CD4-positive, alpha-beta T cell treated with Interleukin-2 at 100 ng/mL for 4 hours (primary cell): ENCODE measurements at regions not wholly inside any gene's neighbourhood (a gene's known extent, or its start where the extent isn't known, plus 50 kb on each side); places are given as distances from the start of the nearest gene placed in this dataset.
"Not testable (repeated sequence)": the region's sequence is repeated elsewhere in the genome, so short reads cannot be mapped to it uniquely, and the experiment has no call there.

Experiments used
- DNase-seq: peaks from one replicate; pipeline ENCODE4 v3.0.0-alpha.2; 2020; ENCODE audit warnings: low spot score

DNA sequence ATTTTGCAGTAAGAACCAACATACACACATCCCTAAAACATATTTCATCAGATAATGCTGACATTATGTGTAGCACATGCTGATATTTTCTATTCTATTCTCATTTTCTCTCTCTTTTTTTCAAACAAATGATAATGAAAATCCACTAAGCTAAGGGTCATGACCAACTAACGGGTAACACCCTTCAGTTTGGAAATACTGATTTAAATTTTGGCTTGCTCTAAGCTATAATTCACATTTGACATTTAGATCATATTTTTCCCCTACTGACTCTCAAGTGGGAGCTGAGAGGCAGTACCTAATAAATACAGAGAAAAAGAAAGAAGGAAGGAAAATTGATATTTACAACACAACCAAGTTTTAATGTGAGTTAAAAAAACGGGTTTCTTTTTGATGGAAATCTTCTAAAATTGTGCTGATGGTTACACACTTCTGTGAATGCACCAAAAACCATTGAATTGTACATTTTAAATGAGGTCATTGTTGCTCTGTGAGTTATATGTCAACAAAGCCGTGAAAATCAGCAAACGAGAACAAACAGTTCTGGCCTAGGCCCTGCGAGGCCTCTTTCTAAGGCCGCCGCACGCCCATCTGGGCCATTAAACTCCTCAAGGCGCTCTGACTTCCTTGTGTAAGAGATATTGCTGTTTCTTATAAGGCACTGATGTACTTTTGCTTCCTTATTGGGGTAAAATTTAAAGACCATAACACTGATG lies 124.2 kb downstream of the GALR1 start:
- DNase-seq = no peak

DNA sequence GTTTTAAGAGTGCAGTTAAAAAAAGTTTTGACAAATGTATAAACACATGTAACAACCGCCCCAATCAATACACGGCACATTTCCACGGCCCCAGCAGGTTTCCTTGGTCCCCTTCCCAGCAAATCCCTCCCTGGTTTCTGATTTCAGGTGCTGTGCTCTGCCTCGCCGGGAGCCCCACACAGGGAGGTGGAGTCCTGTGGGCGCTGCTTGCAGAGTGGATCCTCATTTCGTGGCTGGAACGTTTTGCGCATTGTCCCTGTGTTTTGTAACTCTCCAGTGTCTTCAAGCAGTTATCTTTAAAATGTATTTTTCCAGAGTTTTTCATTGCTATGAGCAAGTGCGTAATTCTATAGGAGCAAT lies 124.8 kb downstream of the GALR1 start:
- DNase-seq = no peak

DNA sequence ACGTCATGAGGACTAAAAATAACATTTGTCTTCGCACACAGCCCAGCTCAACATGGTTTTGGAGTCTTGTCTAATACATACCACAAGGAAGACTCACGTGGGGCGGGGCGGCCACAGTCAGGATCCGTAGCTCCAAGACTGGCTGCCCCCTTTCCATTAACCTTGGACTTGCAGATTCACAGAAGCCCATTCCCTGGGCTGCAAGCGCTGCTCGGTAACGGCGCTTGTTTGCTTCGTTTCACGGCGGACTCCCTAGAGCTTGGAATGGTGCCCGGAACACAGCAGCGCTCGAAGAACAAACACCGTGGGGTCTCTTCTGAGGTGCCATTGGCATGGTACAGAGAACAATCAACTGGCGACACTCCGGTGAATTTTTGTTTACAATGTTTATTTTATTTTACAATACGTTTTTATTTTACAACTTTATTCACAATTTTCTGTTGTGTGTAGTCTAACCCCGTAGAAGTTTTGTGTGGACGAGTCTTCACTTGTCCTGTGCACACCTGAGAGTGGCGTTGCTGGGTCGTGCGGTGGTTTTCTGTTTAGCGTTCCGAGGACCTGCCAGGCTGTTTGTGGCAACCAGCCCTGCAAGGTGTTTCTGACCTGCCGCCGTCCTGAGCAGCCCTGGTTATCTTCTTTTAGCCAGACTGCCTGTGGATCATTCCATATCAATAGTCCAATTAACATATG lies 126.5 kb downstream of the GALR1 start:
- no peak for DNase-seq

DNA sequence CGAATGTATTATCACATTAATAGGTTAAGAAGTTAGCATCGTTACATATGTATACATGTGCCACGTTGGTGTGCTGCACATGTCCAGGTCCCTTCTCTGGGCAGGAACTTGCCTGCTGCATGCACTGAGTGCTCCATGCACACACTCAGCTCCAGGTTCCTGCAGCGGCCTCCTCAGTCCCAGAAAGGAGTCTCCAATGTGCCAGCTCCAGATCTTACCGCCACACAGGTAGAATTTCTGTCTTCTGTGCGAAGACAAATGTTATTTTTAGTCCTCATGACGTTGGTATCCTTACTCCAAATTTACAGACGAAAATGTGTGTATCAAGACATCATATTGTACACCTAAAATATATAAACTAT lies 127.1 kb downstream of the GALR1 start:
- DNase-seq = no peak

DNA sequence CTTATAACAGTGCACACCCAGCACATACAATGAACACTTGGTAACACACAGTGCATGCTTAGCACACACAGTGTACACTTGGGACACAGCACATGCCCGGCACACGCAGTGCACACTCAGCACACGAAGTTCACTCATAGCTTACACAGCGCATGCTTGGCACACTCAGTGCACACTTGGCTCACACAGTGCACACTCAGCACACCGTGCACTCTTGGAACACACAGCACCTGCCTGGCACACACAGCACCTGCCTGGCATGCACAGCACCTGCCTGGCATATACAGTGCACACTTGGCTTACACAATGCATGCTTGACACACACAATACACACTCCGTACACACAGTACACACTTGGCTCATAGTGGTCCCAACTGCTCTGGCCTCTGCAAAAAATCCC lies 128.2 kb downstream of the GALR1 start:
- no peak for DNase-seq

DNA sequence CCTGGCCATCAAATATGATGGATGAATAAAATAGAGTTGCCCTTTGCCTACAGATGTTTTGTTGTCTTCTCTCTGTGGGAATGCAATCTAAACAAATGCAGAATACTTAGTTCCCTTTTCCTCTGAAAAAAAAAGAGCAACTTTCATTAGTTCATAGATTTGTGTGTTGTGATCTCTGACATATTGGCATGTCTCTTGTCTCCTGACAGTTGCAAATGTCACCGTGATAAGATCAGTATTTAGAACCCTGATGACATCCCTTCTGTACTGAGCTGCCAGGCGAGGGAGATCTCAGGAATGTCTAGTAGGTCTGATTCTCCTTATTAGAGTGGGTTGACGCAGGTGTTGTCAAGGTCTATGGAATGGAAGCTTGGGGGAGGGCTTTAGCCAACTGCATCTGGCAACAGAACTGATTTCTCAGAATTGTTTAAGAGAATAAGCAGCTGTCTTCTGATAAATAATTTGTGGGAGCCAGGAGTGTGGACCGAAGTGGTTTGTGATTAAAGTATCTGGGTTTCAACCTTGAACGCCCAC lies 130.4 kb downstream of the GALR1 start:
- no peak for DNase-seq

DNA sequence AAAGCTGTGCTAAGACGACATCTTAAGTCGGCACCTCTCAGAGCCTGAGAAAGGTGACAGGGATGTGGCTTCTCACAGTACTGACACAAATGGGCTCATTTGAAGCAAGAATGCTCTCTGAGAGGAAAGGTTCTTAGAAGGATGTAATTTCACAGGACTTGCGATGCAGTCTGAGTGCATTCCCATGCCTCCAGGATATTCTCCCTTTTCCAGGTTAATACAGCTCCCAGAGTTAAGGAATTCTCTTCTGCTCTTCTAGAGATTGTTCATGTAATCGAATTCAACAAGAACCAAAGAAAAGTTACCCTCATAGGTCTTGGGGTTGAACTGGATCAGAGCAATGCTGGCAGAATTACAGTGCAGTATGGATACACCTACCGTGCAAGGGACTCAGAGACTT lies 131.0 kb downstream of the GALR1 start:
- DNase-seq = no peak

DNA sequence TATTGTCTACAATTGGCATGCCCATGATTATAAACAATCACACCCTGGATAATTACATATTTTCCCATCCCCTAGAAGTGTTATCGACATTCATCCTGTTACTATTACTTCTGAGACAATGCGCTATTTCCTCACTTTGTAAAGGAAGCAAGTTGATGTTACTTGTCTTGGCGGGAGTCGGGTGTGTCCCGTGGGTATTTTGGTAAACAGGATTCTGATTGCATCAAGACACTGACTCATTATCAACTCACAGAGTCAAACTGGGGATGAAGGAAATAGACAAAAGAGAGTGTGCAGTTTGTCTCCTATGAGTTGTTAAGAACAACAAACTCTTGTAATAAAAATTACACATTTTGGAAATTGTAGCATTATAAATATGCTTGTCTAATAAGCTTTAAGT lies 142.7 kb downstream of the GALR1 start:
- DNase-seq = no peak

DNA sequence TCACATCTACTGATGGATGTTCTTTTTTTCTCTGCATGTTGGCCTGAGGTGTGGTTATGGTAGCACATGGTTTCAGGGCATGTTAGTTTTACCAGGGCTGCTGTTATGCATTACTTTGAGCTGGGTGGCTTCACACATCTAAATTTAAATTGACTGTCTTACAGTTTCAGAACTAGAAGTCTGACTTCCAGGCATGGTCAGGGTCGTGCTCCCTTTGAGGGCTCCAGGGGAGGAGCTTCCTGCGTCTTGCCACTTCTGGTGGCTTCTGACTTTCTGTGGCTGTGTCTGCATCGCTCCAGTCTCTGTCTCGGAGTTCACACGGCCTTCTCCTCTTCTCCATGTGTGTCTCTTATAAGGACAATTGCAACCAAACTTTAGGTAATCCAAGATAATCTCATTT lies 143.9 kb downstream of the GALR1 start:
- DNase-seq = no peak

DNA sequence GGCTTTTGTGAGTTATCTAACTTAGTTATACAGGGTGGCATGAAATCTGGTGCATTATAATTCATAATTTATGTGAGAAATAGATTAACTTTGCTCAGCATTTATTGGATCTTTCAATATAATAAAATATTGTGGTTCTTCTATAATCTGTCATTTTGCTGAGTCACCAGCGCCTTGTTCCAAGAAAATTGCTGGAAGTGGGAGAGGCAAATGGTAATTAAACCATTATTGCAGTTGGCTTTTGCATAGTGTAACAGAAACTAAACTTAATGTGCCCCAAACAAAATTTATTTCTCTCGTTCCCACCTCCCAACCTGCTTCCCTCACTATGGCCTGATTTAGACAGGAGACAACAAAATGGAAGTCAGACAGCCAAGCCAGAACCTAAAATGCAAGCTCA lies 146.3 kb downstream of the GALR1 start:
- no peak for DNase-seq

DNA sequence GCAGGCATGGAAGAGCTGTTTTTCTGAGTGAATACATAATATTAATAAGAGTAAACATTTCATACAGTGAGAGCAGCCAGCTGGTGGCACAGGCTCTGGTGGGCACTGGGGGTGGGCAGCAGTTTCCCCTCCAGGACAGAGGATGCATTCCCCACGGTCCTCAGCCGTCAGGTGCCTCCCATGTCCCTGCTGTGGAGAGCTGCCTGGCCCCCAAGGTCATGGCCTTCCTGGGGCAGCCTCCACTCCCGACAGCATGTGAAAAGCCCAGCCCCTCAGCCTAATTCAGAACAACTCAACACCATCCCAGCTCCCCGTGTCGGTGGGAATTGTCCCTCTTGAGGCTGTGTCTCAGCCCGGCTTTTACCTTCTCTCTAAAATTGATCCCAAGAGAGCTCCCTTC lies 147.4 kb downstream of the GALR1 start:
- no peak for DNase-seq

DNA sequence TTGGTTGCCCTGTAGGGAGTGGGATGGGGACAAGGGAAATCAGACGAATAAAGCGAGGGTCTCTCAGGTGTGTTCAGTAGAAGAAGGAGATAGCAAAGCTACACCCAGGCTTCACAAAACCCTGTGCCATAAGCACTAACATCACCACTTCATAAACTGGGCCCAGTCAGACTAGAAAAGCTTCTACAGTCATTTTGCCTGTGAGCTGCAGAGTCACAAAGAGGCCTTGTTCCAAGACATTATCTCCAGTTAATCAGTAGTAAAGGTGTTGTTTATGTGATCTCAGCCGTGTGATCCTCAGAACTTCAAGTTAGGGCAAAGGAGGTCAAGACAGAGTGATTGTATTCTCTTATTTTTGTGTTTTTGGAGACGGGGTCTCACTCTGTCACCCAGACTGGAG lies 148.0 kb downstream of the GALR1 start:
- DNase-seq = no peak

DNA sequence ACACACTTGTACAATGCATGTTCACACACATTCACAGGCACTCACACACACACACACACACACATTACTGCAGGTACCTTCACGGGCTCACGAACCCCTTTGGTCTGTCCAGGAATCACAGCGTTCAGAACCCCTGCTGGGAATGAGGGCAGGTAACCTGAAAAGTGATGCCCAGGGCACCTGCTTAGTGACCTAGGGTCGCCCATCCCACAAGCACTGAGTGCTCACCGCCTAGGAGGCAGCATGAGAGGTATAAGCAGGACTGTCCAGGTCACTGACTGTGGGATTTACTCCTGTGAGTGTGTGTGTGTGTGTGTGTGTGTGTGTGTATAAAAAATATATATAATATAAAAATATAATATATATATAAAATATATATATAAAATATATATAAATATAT lies 150.9 kb downstream of the GALR1 start:
- no peak for DNase-seq

DNA sequence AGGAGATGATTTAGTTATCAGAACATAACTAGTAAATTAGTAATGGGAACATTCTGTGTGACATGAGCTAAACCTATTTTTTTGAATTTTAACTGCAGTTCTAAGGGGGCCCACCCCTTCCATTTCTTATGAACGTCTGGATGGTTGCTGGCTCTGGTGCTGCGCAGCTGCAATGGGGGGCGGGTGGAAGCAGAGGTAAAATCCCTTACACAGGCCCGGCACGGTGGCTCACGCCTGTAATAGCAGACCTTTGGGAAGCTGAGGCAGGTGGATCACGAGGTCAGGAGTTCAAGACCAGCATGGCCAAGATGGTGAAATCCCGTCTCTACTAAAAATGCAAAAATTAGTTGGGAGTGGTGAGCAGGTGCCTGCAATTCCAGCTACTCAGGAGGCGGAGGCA lies 151.5 kb downstream of the GALR1 start:
- DNase-seq = no peak

DNA sequence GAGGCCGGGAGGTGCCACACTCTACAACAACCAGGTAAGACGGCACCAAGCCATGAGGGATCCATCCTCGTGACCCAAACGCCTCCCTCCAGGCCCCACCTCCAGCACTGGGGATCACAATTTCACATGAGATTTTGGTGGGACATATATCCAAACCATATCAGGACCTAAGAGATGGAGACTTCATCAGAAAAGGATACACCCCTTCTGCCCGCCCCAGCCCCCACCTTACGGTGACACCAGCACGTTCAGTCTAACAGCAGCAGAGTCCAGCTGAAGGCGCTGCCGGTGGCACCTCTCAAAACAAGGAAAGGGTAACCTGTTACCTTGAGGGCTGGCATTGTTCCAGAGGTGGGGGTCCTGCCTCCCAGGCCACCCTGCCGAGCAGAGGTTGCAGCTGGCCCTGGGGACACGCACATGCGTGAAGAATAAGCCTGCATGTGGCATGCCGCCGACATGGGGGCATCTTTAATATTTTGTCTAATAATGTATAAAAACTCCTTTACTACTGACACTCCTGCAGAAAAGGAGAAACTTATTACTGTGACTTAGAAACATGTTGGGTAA lies 154.4 kb downstream of the GALR1 start:
- DNase-seq = no peak

DNA sequence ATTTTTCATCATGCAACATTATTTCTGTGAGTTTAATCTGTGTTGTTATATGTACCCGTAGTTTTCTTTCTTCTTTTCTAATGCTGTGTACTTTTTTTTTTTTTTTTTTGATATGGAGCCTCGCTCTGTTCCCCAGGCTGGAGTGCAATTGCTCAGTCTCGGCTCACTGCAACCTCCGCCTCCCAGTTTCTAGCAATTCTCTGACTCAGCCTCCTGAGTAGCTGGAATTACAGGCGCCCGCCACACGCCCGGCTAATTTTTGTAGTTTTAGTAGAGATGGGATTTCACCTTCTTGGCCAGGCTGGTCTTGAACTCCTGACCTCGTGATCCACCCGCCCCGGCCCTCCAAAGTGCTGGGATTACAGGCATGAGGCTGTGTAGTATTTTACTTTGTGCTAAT lies 155.4 kb downstream of the GALR1 start:
- no peak for DNase-seq

DNA sequence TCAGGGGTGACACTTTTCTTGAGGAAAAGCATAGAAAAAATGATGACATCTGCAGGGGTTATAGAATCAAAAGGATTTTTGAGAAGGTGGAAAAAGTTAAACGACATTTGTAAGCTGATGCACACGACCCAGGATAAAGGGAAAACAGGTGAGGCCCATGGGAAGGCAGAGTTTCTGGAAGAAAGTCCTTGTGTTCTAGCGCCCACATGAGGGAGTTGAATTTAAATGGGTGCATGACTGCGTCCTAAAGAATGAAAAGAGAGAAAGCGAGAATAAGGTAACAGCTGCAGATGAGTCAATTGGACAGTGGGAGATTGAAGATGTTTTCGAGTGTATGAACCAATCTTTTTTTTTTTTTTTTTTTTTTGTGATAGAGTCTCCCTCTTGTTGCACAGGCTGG lies 158.1 kb downstream of the GALR1 start:
- DNase-seq = no peak

DNA sequence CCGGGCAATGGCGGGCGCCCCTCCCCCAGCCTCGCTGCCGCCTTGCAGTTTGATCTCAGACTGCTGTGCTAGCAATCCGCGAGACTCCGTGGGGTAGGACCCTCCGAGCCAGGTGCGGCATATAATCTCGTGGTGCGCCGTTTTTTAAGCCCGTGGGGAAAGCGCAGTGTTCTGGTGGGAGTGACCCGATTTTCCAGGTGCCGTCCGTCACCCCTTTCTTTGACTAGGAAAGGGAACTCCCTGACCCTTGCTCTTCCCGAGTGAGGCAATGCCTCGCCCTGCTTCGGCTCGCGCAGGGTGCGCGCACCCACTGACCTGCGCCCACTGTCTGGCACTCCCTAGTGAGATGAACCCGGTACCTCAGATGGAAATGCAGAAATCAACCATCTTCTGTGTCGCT lies 171.9 kb downstream of the GALR1 start:
- not testable (repeated sequence) for DNase-seq

DNA sequence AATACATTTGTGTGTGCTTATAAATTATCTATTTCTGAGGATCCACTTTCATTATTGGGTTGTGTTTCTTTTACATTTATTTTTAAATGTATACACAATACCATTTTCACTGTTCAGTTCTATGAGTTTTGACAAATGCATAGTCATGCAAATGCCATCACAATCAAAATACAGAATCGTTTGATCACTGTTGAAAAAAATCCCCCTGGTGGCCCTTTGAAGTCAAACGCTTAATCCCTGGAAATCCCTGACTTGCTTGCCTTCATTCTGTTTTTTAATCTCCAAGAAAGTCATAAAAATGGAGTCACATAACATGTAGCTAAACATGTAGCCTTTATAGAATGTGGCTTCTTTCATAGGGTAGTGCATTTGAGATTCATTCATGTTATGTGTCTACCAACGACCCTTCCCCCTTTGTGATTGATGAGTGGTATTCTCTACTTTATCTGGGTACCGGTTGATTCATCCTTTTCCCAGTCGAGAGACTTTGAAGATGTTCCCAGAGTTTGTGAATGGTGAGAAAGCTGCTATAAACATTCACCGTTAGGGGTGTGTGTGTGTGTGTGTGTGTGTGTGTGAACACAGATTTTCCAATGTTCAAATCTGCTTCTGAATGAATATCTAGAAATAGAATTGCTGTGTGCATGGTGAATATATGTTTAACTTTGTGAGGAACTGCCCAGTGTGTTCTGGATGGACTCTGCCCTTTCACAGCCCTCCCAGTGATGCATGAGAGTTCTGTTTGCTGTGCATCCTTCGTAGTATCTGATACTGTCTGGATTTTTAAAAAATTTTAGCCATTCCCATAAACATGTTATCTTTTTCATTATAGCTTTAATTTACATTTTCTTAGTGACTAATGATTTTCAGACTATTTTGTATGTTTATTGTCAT lies 173.6 kb downstream of the GALR1 start:
- no peak for DNase-seq

DNA sequence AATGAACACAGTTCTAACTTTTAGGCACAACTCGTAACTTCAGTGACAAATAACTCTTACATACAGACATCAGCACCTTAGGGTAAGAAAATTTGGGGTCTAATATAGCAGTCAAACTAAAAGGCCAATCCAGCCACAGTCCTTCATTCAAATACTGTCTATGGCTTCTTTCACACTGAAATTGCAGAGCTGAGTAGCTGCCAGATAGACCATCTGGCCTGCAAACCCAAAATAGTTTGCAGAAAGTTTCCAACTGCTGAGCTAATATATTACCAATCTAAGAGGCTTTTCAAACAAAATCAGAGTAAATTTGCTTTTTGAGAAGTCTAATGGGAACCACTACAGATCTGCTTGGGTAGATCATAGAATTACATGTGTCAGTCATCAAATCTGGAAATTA lies 183.4 kb downstream of the GALR1 start:
- DNase-seq = no peak

DNA sequence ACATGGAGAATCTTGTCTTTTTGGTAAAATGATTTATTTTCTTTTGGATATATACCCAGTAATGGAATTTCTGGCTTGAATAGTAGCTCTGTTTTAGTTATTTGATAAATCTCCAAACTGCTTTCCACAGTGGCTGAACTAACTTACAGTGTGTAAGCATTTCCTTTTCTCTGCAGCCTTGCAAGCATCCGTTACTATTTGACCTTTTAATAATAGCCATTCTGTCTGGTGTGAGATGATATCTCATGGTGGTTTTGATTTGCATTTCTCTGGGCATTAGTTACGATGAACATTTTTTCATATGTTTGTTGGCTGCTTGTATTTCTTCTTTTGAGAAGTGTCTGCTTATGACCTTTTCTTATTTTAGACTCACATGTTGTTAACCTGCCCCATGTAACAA lies 190.2 kb downstream of the GALR1 start:
- no peak for DNase-seq

DNA sequence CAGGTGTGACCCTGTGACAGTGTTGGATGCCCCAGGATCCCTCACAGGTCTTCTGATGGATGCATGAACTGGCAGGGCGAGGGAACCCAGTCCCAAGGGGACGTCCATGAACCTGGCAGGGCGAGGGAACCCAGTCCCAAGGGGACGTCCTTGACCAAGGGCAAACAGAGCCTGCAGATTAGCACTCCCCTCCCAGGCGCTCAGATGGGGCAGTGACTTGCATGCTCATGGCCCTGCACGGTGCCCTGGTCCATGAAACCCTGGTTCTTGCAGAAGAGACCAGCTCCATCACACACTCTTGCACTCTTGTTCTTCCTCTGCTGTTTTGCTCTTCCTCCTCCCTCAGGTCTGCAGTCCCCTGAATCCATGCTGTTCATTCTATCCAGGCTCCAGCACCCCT lies 192.7 kb downstream of the GALR1 start:
- DNase-seq = no peak

DNA sequence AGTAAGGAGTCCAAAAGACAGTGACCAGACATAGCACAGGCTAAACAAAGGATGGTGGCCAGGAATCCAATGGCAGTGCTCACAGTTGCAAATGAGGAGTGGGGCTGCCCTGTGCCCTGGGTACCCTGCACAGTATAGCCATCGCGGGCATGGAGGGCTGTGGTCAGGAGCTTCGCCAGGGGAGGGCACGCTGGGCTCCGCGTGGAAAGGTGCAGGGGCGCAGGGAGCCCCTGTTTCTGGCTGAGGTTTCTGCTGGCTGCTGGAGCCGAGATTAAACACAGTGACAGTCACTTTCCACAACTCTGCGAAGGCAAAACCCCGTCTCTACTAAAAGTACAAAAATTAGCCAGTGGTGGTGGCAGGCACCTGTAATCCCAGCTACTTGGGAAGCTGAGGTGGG lies 194.7 kb downstream of the GALR1 start:
- no peak for DNase-seq
